T-cell (primary cell): ENCODE measurements at regions not wholly inside any gene's neighbourhood (a gene's known extent, or its start where the extent isn't known, plus 50 kb on each side); places are given as distances from the start of the nearest gene placed in this dataset.

ENCODE experiments used
- ATAC-seq, 4 experiments: fragments of 200-7000 bp in 3 of 4; fragments of 150-1000 bp in 1 of 4; cut with Tn5 transposase; replicated peaks in 1 of 4; 1 replicate in 3 of 4; 2 replicates in 1 of 4; pipeline ENCODE4 v1.10.0; 2021; ENCODE audit warnings: moderate library complexity in 3 of 4, mild to moderate bottlenecking in 2 of 4, moderate number of reproducible peaks in 1 of 4
- CTCF ChIA-PET, 2 donors: fragments of 300-600 bp; sonication (Branson Sonifier 250); formaldehyde crosslinking; loops; one replicate each; lab custom pipeline; 2022; ENCODE audit warnings: antibody characterized with exemption in 2 of 2; lab: Charles Lee
- POLR2A ChIA-PET, 2 donors: fragments of 300-600 bp; sonication (Branson Sonifier 250); formaldehyde crosslinking; loops; one replicate each; lab custom pipeline; 2022; ENCODE audit warnings: antibody characterized with exemption in 2 of 2; lab: Charles Lee
- DNase-seq, 35 experiments: peaks; one replicate each; pipeline versions ENCODE4 v3.0.0 to v3.0.0-alpha.2; 2013 to 2023
- H3K27ac ChIP-seq: one replicate; pipeline ENCODE4 v1.5.1; 2013; ENCODE audit warnings: low read length
- H3K27me3 ChIP-seq, 2 experiments: replicated peaks in 1 of 2; 1 replicate in 1 of 2; 2 replicates in 1 of 2; pipeline versions ENCODE4 v1.6.1 to v1.7.0; 2013; ENCODE audit warnings: low read length in 1 of 2, mixed read lengths in 1 of 2; ENCODE audit not compliant: control insufficient read depth in 2 of 2, insufficient read depth in 2 of 2; ENCODE audit errors: extremely low read depth in 1 of 2
- H3K36me3 ChIP-seq, 2 donors: 1 replicate in 1 of 2; 2 replicates in 1 of 2; pipeline versions ENCODE4 v1.6.1 to v1.7.0; 2013; ENCODE audit warnings: low read length in 1 of 2; ENCODE audit not compliant: control insufficient read depth in 2 of 2, insufficient read depth in 1 of 2; ENCODE audit errors: extremely low read depth in 1 of 2
- H3K4me1 ChIP-seq, 2 experiments: 1 replicate in 1 of 2; 2 replicates in 1 of 2; pipeline versions ENCODE4 v1.6.1 to v1.7.0; 2013; ENCODE audit warnings: low read length in 2 of 2, mixed read lengths in 1 of 2; ENCODE audit not compliant: insufficient read depth in 2 of 2, control insufficient read depth in 1 of 2; ENCODE audit errors: extremely low read depth in 1 of 2
- H3K4me3 ChIP-seq, 2 donors: 1 replicate in 1 of 2; 2 replicates in 1 of 2; pipeline versions ENCODE4 v1.5.1 to v1.7.0; 2013; ENCODE audit warnings: mild to moderate bottlenecking in 2 of 2, low read length in 1 of 2, moderate library complexity in 1 of 2; ENCODE audit not compliant: control insufficient read depth in 1 of 2; ENCODE audit errors: extremely low read depth in 1 of 2
- H3K9me3 ChIP-seq: 2 replicates; pipeline ENCODE4 v1.7.0; 2013
- H3K27ac Mint-ChIP-seq, 2 donors: one replicate each; pipeline ENCODE4 v1.8.0; 2020 to 2021; ENCODE audit warnings: mild to moderate bottlenecking in 2 of 2, mixed read lengths in 2 of 2
- H3K27me3 Mint-ChIP-seq, 2 donors: one replicate each; pipeline ENCODE4 v1.8.0; 2021 to 2022; ENCODE audit warnings: mixed read lengths in 2 of 2
- H3K36me3 Mint-ChIP-seq: one replicate; pipeline ENCODE4 v1.8.0; 2021; ENCODE audit warnings: mixed read lengths
- H3K4me1 Mint-ChIP-seq, 3 donors: one replicate each; pipeline ENCODE4 v1.8.0; 2020 to 2022; ENCODE audit warnings: mixed read lengths in 3 of 3, mild to moderate bottlenecking in 1 of 3
- H3K4me3 Mint-ChIP-seq, 3 donors: one replicate each; pipeline ENCODE4 v1.8.0; 2020 to 2022; ENCODE audit warnings: mild to moderate bottlenecking in 3 of 3, mixed read lengths in 3 of 3, moderate library complexity in 3 of 3
- H3K9me3 Mint-ChIP-seq, 3 donors: one replicate each; pipeline ENCODE4 v1.8.0; 2020 to 2022; ENCODE audit warnings: mixed read lengths in 3 of 3
- WGBS: methylation state at CpG from one replicate; pipeline ENCODE4 v1.1.5; 2013; ENCODE audit warnings: missing lambda C conversion rate; ENCODE audit not compliant: insufficient coverage; 5-methylcytosine and 5-hydroxymethylcytosine counted together

DNA sequence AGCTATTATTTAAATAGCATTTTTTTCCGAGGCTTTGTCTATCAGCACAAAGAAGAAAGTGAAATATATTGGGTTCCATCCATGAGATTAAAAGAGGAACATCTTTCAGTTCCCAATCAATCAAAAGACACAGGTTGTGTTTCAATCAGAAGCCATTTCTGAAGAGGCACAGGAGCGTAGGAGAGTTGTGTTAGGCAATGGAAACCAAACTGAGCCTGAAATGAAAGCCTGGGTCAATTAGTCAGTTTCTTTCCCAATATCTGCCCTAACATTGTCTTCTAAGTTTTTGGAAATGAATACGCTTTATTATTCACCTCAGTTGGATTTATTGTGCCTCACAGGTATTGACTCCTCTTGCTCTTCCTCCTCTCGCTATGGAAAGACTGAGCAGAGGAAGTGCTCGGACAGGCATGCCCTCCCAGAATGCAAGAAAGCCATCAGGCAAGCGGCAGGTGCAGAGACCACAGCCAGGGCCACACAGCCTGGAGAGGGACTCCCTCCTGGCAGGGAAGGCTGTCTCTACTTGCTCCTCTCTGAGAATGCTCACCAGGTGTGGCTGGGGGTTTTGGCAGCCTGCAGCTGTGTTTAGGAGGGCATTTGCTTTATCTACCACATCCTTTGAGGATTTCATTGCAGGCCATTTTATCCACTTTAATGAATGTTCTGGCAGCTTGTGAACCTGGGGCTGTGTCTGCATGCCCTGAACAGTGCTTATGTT, 100.8 kb upstream of the NEDD9 start:
- peak overlapping the region; percentile 13 to 67 for H3K27ac Mint-ChIP-seq
- no peaks in the 10 kb centered on the region for H3K27me3 Mint-ChIP-seq
- H3K27me3 ChIP-seq: no peaks in the 10 kb centered on the region
- ATAC-seq: peak in 2 of 4 experiments; percentile 41 to 45
- ChIA-PET POLR2A (no interaction called here), CTCF (no interaction called here)
- H3K36me3 Mint-ChIP-seq: peaks cover 57% of the 10 kb centered on the region
- H3K9me3 Mint-ChIP-seq: no peaks in the 10 kb centered on the region
- no peak overlapping the region for H3K4me3 ChIP-seq
- H3K36me3 ChIP-seq: peaks cover 0 to 18% of the 10 kb centered on the region in 2 donors
- peaks cover 59 to 63% (median 62%) of the 10 kb centered on the region in 3 donors for H3K4me1 Mint-ChIP-seq
- no peaks in the 10 kb centered on the region for H3K9me3 ChIP-seq
- no peak for DNase-seq
- peaks cover 16 to 20% of the 10 kb centered on the region in 2 experiments for H3K4me1 ChIP-seq
- H3K27ac ChIP-seq: no peak overlapping the region
- no peak overlapping the region for H3K4me3 Mint-ChIP-seq
- WGBS: 77% methylated on average over 2 of the region's 6 CpGs

DNA sequence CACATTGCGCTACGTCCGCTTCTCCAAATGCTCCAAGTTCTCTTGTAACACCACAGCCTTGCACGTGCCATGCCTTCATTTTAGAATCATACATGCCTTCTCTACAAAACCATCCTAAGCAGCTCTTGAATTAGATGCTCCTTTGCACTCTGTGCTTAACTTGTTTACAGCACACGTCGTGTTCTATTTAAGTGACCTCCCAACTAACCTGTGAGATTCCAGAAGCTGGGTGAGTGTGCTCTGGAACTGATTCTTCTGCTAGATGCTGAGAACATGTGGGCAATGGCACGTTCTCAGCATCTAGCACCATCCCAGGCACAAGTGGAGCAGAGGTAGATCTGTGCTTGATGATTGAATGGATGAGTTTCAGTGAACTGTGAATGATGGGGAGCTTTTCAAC, 100.0 kb upstream of the NEDD9 start:
- 98% methylated on average over 6 of the region's 7 CpGs for WGBS
- H3K9me3 ChIP-seq: no peaks in the 10 kb centered on the region
- peaks cover 16 to 20% of the 10 kb centered on the region in 2 experiments for H3K4me1 ChIP-seq
- H3K27me3 Mint-ChIP-seq: no peaks in the 10 kb centered on the region
- no peaks in the 10 kb centered on the region for H3K27me3 ChIP-seq
- peaks cover 59% of the 10 kb centered on the region for H3K36me3 Mint-ChIP-seq
- H3K4me3 Mint-ChIP-seq: no peak overlapping the region
- no peak overlapping the region for H3K4me3 ChIP-seq
- no peaks in the 10 kb centered on the region for H3K9me3 Mint-ChIP-seq
- ATAC-seq (no peak), DNase-seq (no peak)
- H3K27ac ChIP-seq: no peak overlapping the region
- peaks cover 0 to 26% of the 10 kb centered on the region in 2 donors for H3K36me3 ChIP-seq
- POLR2A ChIA-PET: no interaction called here
- CTCF ChIA-PET: no interaction called here
- peak overlapping the region in 1 of 2 donors; percentile 30 for H3K27ac Mint-ChIP-seq
- peaks cover 56 to 67% (median 63%) of the 10 kb centered on the region in 3 donors for H3K4me1 Mint-ChIP-seq

DNA sequence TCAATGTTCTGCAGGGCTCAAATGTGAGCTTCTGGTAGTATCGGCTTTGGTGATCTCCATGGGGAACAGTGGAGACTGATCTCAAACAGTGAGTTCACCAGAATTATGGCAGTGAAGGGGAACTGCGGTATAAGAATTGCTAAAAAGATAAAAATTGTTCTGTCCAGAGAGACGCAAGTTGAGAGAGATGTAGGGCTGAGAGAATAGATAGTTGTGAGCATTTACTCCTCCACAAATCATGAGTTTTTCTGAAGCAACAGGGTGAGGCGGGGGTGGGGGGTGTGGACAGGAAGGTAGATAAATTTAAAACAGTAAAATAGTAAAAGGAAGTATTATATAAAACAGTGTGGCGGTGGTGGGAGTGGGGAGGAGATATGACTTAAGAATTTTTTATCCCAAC, 98.6 kb upstream of the NEDD9 start:
- no peaks in the 10 kb centered on the region for H3K9me3 Mint-ChIP-seq
- POLR2A ChIA-PET: interaction anchor here in 1 of 2 donors (0.6 kb wide), 1 partner anchor 43 kb away, joined by 4 read pairs; no protein-coding TSS in a partner anchor
- H3K4me3 Mint-ChIP-seq: peak overlapping the region in 1 of 3 donors; percentile 31
- H3K27me3 Mint-ChIP-seq: no peaks in the 10 kb centered on the region
- H3K4me3 ChIP-seq: no peak overlapping the region
- no peak overlapping the region for H3K27ac ChIP-seq
- CTCF ChIA-PET: no interaction called here
- ATAC-seq (peak in 2 of 4 experiments; percentile 28 to 40), DNase-seq (no peak)
- no CpG with 5 or more reads among the region's 5 CpGs for WGBS
- no peaks in the 10 kb centered on the region for H3K27me3 ChIP-seq
- H3K4me1 Mint-ChIP-seq: peaks cover 55 to 68% (median 64%) of the 10 kb centered on the region in 3 donors
- H3K36me3 ChIP-seq: peaks cover 2 to 33% of the 10 kb centered on the region in 2 donors
- H3K9me3 ChIP-seq: no peaks in the 10 kb centered on the region
- peaks cover 64% of the 10 kb centered on the region for H3K36me3 Mint-ChIP-seq
- H3K27ac Mint-ChIP-seq: peak overlapping the region; percentile 60 to 71
- H3K4me1 ChIP-seq: peaks cover 16 to 20% of the 10 kb centered on the region in 2 experiments

DNA sequence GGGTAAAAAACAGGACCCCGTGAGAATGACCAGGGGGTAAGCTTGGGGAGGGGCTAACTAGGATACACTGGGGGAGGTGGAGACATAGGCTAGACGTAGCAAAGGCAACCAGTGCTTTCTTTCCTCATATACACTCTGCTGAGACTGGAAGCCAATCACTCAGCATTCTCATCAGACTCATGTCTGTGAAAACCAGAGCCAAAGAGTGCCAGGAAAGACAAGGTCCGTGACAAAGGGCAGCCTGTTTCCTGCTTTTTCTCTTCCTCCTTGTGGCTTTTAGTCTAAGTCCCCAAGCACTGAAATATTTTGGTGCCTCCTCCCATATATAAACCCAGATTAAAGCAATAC, 97.9 kb upstream of the NEDD9 start:
- H3K4me3 Mint-ChIP-seq: peak overlapping the region in 1 of 3 donors; percentile 31
- DNase-seq (no peak), ATAC-seq (no peak)
- H3K36me3 Mint-ChIP-seq: peaks cover 58% of the 10 kb centered on the region
- H3K4me1 Mint-ChIP-seq: peaks cover 54 to 63% (median 61%) of the 10 kb centered on the region in 3 donors
- H3K27ac Mint-ChIP-seq: peak overlapping the region; percentile 69 to 76
- Histone ChIP-seq H3K9me3 (no peaks in the 10 kb centered on the region), H3K4me3 (no peak overlapping the region), H3K4me1 (peaks cover 16 to 20% of the 10 kb centered on the region in 2 experiments), H3K27ac (no peak overlapping the region), H3K36me3 (peaks cover 2 to 33% of the 10 kb centered on the region in 2 donors), H3K27me3 (no peaks in the 10 kb centered on the region)
- ChIA-PET CTCF (no interaction called here), POLR2A (interaction anchor here in 1 of 2 donors (0.6 kb wide), 1 partner anchor 44 kb away, joined by 4 read pairs; no protein-coding TSS in a partner anchor)
- H3K27me3 Mint-ChIP-seq: no peaks in the 10 kb centered on the region
- 20% methylated on average over 1 of the region's 3 CpGs for WGBS
- no peaks in the 10 kb centered on the region for H3K9me3 Mint-ChIP-seq

- POLR2A ChIA-PET: interaction anchor here in 1 of 2 donors (0.6 kb wide), 1 partner anchor 163 kb away, joined by 3 read pairs; no protein-coding TSS in a partner anchor
- WGBS: 27% methylated on average over 3 of the region's 10 CpGs
- Histone ChIP-seq H3K4me1 (peaks cover 16 to 20% of the 10 kb centered on the region in 2 experiments), H3K27me3 (no peaks in the 10 kb centered on the region), H3K36me3 (peaks cover 2 to 33% of the 10 kb centered on the region in 2 donors), H3K4me3 (no peak overlapping the region), H3K27ac (no peak overlapping the region), H3K9me3 (no peaks in the 10 kb centered on the region)
- Mint-ChIP-seq H3K36me3 (peaks cover 54% of the 10 kb centered on the region), H3K4me3 (peak overlapping the region in 1 of 3 donors; percentile 31), H3K9me3 (no peaks in the 10 kb centered on the region), H3K4me1 (peaks cover 56 to 66% (median 64%) of the 10 kb centered on the region in 3 donors), H3K27me3 (no peaks in the 10 kb centered on the region), H3K27ac (peak overlapping the region; percentile 69 to 76)
- CTCF ChIA-PET: no interaction called here
- DNase-seq (no peak), ATAC-seq (no peak)
Observed at GRCh38 chr6:11329726-11330412, 97.4 kb upstream of the NEDD9 start.

GRCh38 chr6:11328613-11329247, 96.3 kb upstream of the NEDD9 start:
- 98% methylated on average over 6 of the region's 7 CpGs for WGBS
- Histone ChIP-seq H3K27me3 (no peaks in the 10 kb centered on the region), H3K9me3 (no peaks in the 10 kb centered on the region), H3K27ac (no peak overlapping the region), H3K4me3 (no peak overlapping the region), H3K36me3 (peaks cover 5 to 36% of the 10 kb centered on the region in 2 donors), H3K4me1 (peaks cover 16 to 25% of the 10 kb centered on the region in 2 experiments)
- no peak for ATAC-seq
- ChIA-PET CTCF (no interaction called here), POLR2A (interaction anchor here in 1 of 2 donors (0.6 kb wide), 1 partner anchor 162 kb away, joined by 3 read pairs; no protein-coding TSS in a partner anchor)
- H3K9me3 Mint-ChIP-seq: no peaks in the 10 kb centered on the region
- no peak overlapping the region for H3K4me3 Mint-ChIP-seq
- peaks cover 55 to 66% (median 65%) of the 10 kb centered on the region in 3 donors for H3K4me1 Mint-ChIP-seq
- H3K27ac Mint-ChIP-seq: no peak overlapping the region
- H3K27me3 Mint-ChIP-seq: no peaks in the 10 kb centered on the region
- DNase-seq: no peak
- peaks cover 55% of the 10 kb centered on the region for H3K36me3 Mint-ChIP-seq
